Daoy (cell line): ENCODE measurements at regions not wholly inside any gene's neighbourhood (a gene's known extent, or its start where the extent isn't known, plus 50 kb on each side); places are given as distances from the start of the nearest gene placed in this dataset.
"Not testable (repeated sequence)": the region's sequence is repeated elsewhere in the genome, so short reads cannot be mapped to it uniquely, and the experiment has no call there.

ENCODE experiments used
- DNase-seq: peaks from one replicate; pipeline ENCODE4 v3.0.0-alpha.2; 2015; ENCODE audit warnings: low read depth

- DNase-seq: no peak
These were observed 705.5 kb downstream of the IPMK start for GRCh38 chr10:57562211-57562610.

GRCh38 chr10:57551774-57552173, 715.9 kb downstream of the IPMK start:
- not testable (repeated sequence) for DNase-seq

- no peak for DNase-seq
These were observed 732.4 kb downstream of the IPMK start for GRCh38 chr10:57535306-57535705.

DNA sequence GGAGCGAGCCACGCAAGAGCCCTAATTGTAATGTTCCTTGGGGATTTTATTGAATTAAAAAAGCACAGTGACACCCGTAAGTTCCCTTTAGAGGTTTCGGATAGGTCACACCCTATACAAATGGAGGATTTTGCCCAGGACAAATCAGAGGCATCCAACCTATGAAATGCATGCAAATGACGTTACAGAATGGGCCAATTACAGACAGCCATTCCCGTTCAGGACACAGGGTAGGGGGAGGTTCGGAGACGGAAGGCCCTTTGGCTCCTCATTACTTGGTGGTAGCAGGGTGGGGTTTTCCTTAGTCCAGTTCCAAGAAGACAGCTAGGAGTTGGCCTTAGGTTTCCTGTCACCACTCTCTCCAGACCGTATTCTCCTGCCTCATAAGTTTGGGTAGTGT, 754.1 kb downstream of the IPMK start:
- no peak for DNase-seq

DNA sequence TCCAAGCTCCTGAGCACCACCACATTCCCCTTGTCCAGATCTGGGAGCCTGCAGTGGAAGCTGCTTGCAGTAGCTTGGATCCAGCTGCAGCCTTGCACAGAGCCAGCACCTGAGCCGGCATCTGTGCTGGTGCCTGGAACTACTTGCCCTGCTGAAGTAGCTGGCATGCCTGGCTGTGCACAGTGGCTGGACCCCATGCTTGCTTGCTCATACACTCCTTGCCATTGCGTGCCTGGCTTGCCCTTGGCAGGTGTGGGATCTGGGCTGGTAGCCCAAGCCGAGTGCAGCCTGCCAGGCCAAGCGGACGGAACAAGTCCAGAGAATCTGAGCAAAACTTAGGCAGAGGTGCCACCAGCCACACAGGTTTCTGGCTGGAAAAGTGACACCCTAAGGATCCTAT, 759.9 kb downstream of the IPMK start:
- no peak for DNase-seq

GRCh38 chr10:57506414-57507094, 761.1 kb downstream of the IPMK start:
- no peak for DNase-seq

DNA sequence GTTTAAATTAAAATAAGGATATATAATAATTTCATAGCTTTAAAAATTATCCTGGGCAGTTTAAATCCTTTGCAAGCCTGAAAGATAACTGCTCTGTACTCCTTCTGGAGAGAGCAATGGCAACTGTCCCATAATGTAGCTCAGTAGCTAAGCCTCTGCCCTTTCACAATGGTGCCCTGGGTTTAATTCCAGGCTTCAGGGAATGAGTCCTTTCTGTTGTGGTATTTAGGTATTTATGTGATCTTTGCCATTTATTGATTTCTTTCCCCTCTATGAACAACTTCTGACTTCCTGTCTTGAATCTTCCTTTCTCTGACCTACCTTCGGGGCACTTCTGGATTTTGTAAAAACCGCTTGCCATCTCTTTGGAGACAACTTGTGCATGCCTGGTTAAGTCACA, 773.2 kb downstream of the IPMK start:
- no peak for DNase-seq

DNA sequence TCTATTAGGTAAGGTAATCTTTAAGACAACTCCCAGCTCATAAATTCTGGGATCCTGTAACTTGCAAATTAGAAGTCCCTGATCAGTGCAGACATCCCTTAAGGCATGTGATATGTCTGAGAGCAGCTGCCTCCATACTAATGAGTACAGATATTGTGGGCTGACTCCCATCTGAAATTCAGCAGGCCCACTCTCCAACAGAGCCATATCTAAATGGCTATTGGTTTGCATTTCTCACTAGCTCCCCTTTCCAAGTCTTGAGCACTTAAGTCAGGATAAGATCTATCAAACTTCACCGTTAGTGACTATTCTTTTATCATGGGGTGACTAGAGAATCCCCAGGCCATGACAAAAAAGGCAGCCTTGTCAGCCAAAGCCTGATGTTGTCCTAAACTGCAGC, 785.4 kb downstream of the IPMK start:
- DNase-seq: no peak

- no peak for DNase-seq
These were observed 794.7 kb downstream of the IPMK start for GRCh38 chr10:57472823-57473619.

GRCh38 chr10:57468894-57469432, 798.7 kb downstream of the IPMK start:
- no peak for DNase-seq

DNA sequence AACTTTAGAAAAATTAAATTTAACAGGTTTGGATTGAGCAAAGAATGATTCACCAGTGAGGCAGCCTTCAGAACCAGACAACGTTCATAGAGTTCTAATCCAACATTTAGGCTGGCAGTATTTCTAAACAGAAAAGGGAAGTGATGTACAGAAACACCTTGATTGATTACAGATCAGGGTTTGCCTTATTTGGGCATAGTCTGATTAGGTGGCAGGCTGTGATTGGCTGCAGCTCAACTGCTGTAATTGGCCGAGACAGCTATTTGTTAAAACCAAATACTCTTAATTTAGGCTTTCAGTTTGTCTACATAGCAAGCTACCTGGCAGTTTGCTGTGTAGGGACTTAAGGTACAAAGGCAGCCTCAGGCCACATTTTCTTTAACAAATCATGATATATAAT, 802.5 kb downstream of the IPMK start:
- no peak for DNase-seq

- no peak for DNase-seq
These were observed 807.2 kb downstream of the IPMK start for GRCh38 chr10:57460540-57460939.

DNA sequence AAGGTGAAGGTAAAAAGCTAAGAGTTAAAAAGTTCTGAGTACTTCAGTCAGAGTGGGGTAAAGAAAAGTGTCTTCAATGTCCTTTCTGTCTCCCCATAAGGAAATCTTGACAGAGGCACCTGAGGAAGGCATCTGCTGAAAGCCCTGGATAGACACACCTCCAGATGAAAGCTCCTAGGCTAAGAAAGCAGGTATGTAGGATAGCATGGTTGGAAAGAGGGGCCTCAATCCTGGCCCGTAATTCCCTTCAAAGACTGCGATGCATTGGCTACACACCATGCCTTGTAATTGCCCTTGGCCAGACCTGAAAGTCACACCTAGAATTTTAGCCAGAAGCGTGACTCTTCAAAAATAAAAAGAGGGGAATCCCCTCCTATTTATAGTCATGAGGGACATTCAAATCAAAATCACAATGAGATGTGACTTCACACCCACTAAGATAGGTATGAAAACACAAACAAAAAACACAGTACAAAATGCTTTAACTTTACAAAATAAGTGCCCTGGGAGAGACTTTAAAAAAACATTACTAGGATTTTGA, 809.7 kb downstream of the IPMK start:
- no peak for DNase-seq

- DNase-seq: no peak
These were observed 837.3 kb downstream of the IPMK start for GRCh38 chr10:57430376-57430775.

DNA sequence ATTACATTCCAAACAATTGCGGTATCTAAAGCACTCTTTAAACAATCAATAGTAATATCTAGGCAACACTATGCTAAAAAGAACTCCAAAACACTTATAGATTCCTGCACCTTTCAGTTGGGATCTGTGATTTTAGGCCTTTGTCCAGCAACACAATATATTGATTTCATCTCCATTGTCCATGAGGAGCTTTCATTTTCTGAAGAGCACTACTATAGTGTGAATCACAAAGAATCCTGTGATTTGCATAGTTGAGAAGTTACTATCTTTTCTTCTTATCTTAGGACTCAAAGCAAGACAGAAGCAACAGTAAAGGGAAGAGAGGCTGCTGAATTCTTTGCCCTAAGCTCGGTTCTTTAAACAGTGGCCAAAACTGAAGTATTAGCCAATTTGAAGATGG, 846.8 kb downstream of the IPMK start:
- DNase-seq: no peak

- DNase-seq: no peak
These were observed 849.2 kb downstream of the IPMK start for GRCh38 chr10:57418476-57418875.

DNA sequence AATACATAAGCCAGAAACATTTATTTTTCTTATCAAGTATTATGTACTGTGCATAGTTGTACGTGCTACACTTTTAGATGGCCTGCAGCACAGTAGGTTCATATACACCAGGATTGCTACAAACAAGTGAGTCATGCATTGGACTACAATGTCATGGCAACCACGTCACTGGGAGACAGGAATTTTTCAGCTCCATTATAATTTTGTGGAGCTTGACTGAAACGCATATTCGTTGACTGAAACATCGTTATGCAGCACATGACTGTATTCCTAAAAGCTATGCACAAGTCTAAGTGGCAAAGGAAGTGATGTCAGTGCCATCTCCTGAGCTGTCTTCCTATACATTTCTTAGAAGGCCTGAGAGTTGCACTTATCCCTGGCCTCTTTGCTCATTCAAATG, 871.8 kb downstream of the IPMK start:
- DNase-seq: no peak

- no peak for DNase-seq
These were observed 900.3 kb downstream of the IPMK start for GRCh38 chr10:57367412-57367811.

GRCh38 chr10:57362811-57363210, 904.9 kb downstream of the IPMK start:
- DNase-seq: no peak

DNA sequence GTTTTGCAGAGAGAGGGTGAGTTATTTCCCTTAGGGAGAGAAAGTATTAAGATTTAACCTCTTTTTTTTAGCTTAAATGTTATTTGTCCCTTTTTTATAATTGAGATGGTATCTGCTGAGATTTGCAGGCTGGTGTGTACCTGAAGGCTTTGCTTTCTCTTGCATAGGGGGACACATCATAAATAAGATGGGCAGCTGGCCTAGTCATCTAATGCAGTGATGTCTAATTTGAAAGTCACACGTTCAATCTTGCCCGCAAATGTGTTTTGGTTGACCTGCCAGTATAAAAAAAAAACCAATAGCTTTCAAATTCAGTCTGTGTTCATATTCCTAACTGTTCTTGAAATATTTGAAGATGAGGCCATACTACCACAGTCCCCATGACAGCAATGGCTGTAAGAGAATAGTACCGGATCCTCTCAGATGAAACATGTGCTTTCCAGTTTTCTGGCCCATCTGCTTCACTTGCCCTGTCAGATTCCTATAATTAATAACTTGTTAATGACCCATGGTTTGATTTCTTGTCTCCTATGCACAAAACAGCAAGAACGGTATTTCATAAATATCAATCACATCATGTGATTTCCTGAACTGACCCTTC, 914.2 kb downstream of the IPMK start:
- DNase-seq: no peak

DNA sequence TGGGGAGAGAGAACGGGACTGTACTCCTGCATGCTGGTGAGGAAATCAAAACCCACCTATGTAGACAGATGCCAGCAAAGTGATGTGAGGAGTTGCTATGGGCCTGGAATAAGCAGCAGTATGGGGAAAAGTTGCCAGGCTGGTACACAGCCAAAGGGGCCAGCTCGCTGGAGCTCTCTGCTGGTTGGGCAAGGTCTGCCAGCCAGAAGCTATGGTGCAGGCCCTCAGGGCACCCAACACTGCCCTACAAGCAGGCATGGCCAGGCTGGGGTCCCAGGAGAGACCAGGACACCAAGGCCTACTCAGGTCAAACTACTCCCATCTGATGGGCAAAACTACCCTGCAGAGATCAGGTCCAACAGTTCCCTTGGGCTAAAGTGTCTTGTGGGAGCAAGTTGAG, 916.6 kb downstream of the IPMK start:
- DNase-seq: no peak

DNA sequence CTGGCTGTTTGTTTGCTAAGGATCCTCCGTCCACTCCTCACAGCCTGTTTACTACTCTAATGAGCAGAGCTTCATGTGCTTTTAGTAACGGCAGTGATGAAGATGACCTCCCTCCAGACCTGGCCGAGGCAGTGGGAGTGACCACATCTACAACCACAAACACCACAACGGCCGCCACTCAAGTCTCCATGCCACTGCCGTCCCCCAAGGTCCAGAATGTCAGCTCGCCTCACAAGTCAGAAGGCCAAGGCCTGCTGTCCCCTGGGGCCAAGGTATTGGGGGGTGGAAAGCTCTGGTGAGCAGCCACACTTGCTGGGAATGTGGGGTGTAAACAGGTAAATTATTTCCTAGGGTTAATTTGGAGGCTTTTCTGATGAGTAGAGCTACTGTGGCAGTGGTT, 926.4 kb downstream of the IPMK start:
- no peak for DNase-seq
